ENCODE measurements at regions not wholly inside any gene's neighbourhood (a gene's known extent, or its start where the extent isn't known, plus 50 kb on each side); places are given as distances from the start of the nearest gene placed in this dataset.
"Not testable (repeated sequence)": the region's sequence is repeated elsewhere in the genome, so short reads cannot be mapped to it uniquely, and the experiment has no call there.

GRCh38 chr16:60611844-60612243, 1424.4 kb downstream of the CDH8 start:
- Histone ChIP-seq H3K27ac (no peak overlapping the region), H3K4me1 (ENCODE audit: insufficient read depth) (no peaks in the 10 kb centered on the region), H3K27me3 (no peaks in the 10 kb centered on the region), H3K36me3 (no peaks in the 10 kb centered on the region), H3K4me3 (no peak overlapping the region), H3K9me3 (no peaks in the 10 kb centered on the region)
- TF ChIP-seq EP300 (IDR thresholded peaks at IDR 0.05) (no peak), POLR2A (IDR thresholded peaks at IDR 0.05) (no peak), CTCF (IDR thresholded peaks at IDR 0.05) (no peak)
- no peak for DNase-seq
- intact Hi-C loops (cut with DNase I): no loop called here

GRCh38 chr16:60608971-60609370, 1427.3 kb downstream of the CDH8 start:
- Histone ChIP-seq H3K4me3 (no peak overlapping the region), H3K9me3 (no peaks in the 10 kb centered on the region), H3K36me3 (no peaks in the 10 kb centered on the region), H3K27me3 (no peaks in the 10 kb centered on the region), H3K27ac (no peak overlapping the region), H3K4me1 (ENCODE audit: insufficient read depth) (no peaks in the 10 kb centered on the region)
- intact Hi-C loops (cut with DNase I): no loop called here
- 72 to 81% (median 74%) methylated on average over 2 of the region's 2 CpGs for WGBS, 3 donors
- DNase-seq: no peak
- TF ChIP-seq EP300 (IDR thresholded peaks at IDR 0.05) (no peak), POLR2A (IDR thresholded peaks at IDR 0.05) (no peak), CTCF (IDR thresholded peaks at IDR 0.05) (no peak)

GRCh38 chr16:60605652-60606051, 1430.6 kb downstream of the CDH8 start:
- H3K9me3 ChIP-seq; H3K4me3 ChIP-seq; intact Hi-C loops (cut with DNase I); H3K36me3 ChIP-seq; H3K27ac ChIP-seq; H3K4me1 ChIP-seq (ENCODE audit: insufficient read depth); H3K27me3 ChIP-seq; DNase-seq: not testable (repeated sequence)
- WGBS, 3 donors: 90 to 93% (median 92%) methylated on average over 3 of the region's 3 CpGs

GRCh38 chr16:60605176-60605575, 1431.1 kb downstream of the CDH8 start:
- Histone ChIP-seq H3K36me3 (no peaks in the 10 kb centered on the region), H3K4me3 (no peak overlapping the region), H3K27ac (no peak overlapping the region), H3K9me3 (no peaks in the 10 kb centered on the region), H3K4me1 (ENCODE audit: insufficient read depth) (no peaks in the 10 kb centered on the region), H3K27me3 (no peaks in the 10 kb centered on the region)
- intact Hi-C loops (cut with DNase I): no loop called here
- TF ChIP-seq POLR2A (IDR thresholded peaks at IDR 0.05) (no peak), CTCF (IDR thresholded peaks at IDR 0.05) (no peak), EP300 (IDR thresholded peaks at IDR 0.05) (no peak)
- whole genome bisulfite sequencing, 3 donors: 86 to 90% (median 88%) methylated on average over 3 of the region's 3 CpGs
- DNase-seq: no peak

GRCh38 chr16:60586493-60586892, 1449.7 kb downstream of the CDH8 start:
- intact Hi-C loops (cut with DNase I): no loop called here
- no peak overlapping the region for H3K27ac ChIP-seq
- DNase-seq: no peak

More at GRCh38 chr16:60586493-60586892, 1449.7 kb downstream of the CDH8 start:
- no peaks in the 10 kb centered on the region for H3K4me1 ChIP-seq (ENCODE audit: insufficient read depth)
- 49 to 55% (median 51%) methylated on average over 2 of the region's 2 CpGs for WGBS, 3 donors
- no peak overlapping the region for H3K4me3 ChIP-seq
- no peaks in the 10 kb centered on the region for H3K9me3 ChIP-seq
- no peaks in the 10 kb centered on the region for H3K36me3 ChIP-seq
- H3K27me3 ChIP-seq: no peaks in the 10 kb centered on the region
- TF ChIP-seq EP300 (IDR thresholded peaks at IDR 0.05): no peak
- TF ChIP-seq POLR2A (IDR thresholded peaks at IDR 0.05): no peak
- no peak for TF ChIP-seq CTCF (IDR thresholded peaks at IDR 0.05)

Measured in ovary (tissue), 7 donors.